GM12878 (cell line): ENCODE measurements at regions not wholly inside any gene's neighbourhood (a gene's known extent, or its start where the extent isn't known, plus 50 kb on each side); places are given as distances from the start of the nearest gene placed in this dataset.

Source experiments
- ATAC-seq: fragments of 200-7000 bp; cut with Tn5 transposase; 3 replicates; pipeline ENCODE4 v1.9.1; 2020; ENCODE audit warnings: mild to moderate bottlenecking, moderate library complexity
- BruUV-seq: library from RNA; stranded (reverse); fragments of 400-500 nt; replicated peaks from 2 replicates; lab custom pipeline; 2021; lab: Mats Ljungman, UMichigan
- CTCF ChIA-PET: fragments of 300-600 bp; sonication (Branson Sonifier 250); formaldehyde crosslinking; extraction: SDS; loops from one replicate; lab custom pipeline; 2021; ENCODE audit warnings: inconsistent platforms; lab: Yijun Ruan, JAX
- POLR2A ChIA-PET: fragments of 350-600 bp; formaldehyde crosslinking; extraction: SDS; loops from one replicate; lab custom pipeline; 2021; ENCODE audit warnings: inconsistent platforms; lab: Charles Lee
- RAD21 ChIA-PET: fragments of 300-600 bp; sonication (Branson Sonifier 250); formaldehyde crosslinking; loops from one replicate; lab custom pipeline; 2023; ENCODE audit warnings: antibody characterized with exemption; ENCODE audit not compliant: unreplicated experiment; lab: Charles Lee
- SMC1A ChIA-PET: fragments of 300-600 bp; sonication (Branson Sonifier 250); formaldehyde crosslinking; loops from one replicate; lab custom pipeline; 2023; ENCODE audit not compliant: unreplicated experiment, uncharacterized antibody; lab: Charles Lee
- DNase-seq: peaks from one replicate; pipeline ENCODE4 v3.0.0-alpha.2; 2011; ENCODE audit warnings: low read depth, low spot score
- FAIRE-seq: peaks from 3 replicates; lab custom pipeline; 2011; peaks lifted over from hg19 to GRCh38; lab: Jason Lieb, UNC
- H2AFZ ChIP-seq: 2 replicates; pipeline ENCODE4 v1.6.0; 2011; ENCODE audit warnings: low read depth, low read length, control low read depth; ENCODE audit not compliant: control insufficient read depth
- H3K27ac ChIP-seq: 2 replicates; pipeline ENCODE4 v1.5.1; 2011; ENCODE audit warnings: control low read depth; ENCODE audit not compliant: control insufficient read depth, insufficient read depth
- H3K27me3 ChIP-seq, 2 experiments: replicated peaks in 1 of 2; 2 replicates each; pipeline versions ENCODE4 v1.6.0 to v1.6.1; 2011; ENCODE audit warnings: low read length in 1 of 2; ENCODE audit not compliant: control insufficient read depth in 2 of 2, insufficient read depth in 2 of 2
- H3K36me3 ChIP-seq, 2 experiments: 2 replicates each; pipeline ENCODE4 v1.5.1; 2011; ENCODE audit warnings: low read length in 1 of 2; ENCODE audit not compliant: control insufficient read depth in 2 of 2, insufficient read depth in 2 of 2
- H3K4me1 ChIP-seq: 2 replicates; pipeline ENCODE4 v1.6.1; 2011; ENCODE audit warnings: mild to moderate bottlenecking, low read length, moderate library complexity, mixed read lengths; ENCODE audit not compliant: control insufficient read depth, insufficient read depth
- H3K4me2 ChIP-seq: 2 replicates; pipeline ENCODE4 v1.6.0; 2011; ENCODE audit warnings: control low read depth; ENCODE audit not compliant: control insufficient read depth, insufficient read depth
- H3K4me3 ChIP-seq: fragments of 200-600 bp; sonication (generic); 2 replicates; pipeline ENCODE4 v1.5.1; 2016
- H3K79me2 ChIP-seq: 2 replicates; pipeline ENCODE4 v1.6.0; 2011; ENCODE audit warnings: low read length; ENCODE audit not compliant: control insufficient read depth, insufficient read depth
- H3K9ac ChIP-seq: 2 replicates; pipeline ENCODE4 v1.8.0; 2011; ENCODE audit warnings: low read length, control low read depth, mixed read lengths; ENCODE audit not compliant: control insufficient read depth, insufficient read depth
- H3K9me3 ChIP-seq: replicated peaks from 3 replicates; pipeline ENCODE4 v1.5.1; 2011; ENCODE audit warnings: mild to moderate bottlenecking, low read length; ENCODE audit not compliant: control insufficient read depth, insufficient read depth
- H4K20me1 ChIP-seq: 2 replicates; pipeline ENCODE4 v1.6.0; 2011; ENCODE audit not compliant: control insufficient read depth, insufficient read depth
- BHLHE40 ChIP-seq, 2 experiments: fragments of 450-650 bp in 1 of 2; IDR thresholded peaks; 2 replicates each; pipeline ENCODE4 v1.6.1; 2011 to 2017; ENCODE audit warnings: low read depth in 2 of 2, borderline replicate concordance in 1 of 2, improper control_type of control experiment in 1 of 2, low read length in 1 of 2, mild to moderate bottlenecking in 1 of 2
- IRF4 ChIP-seq: IDR thresholded peaks from 2 replicates; pipeline ENCODE4 v1.6.1; 2011; ENCODE audit warnings: low read depth, low read length
- JUNB ChIP-seq: IDR thresholded peaks from 2 replicates; pipeline ENCODE4 v1.6.1; 2016; ENCODE audit warnings: antibody characterized with exemption, mild to moderate bottlenecking
- MAX ChIP-seq: IDR thresholded peaks from 2 replicates; pipeline ENCODE4 v1.6.1; 2012; ENCODE audit warnings: low read depth, low read length, improper control_type of control experiment
- PML ChIP-seq: IDR thresholded peaks from 2 replicates; pipeline ENCODE4 v1.6.1; 2012; ENCODE audit warnings: low read length, inconsistent platforms
- RELB ChIP-seq: fragments of 450-650 bp; IDR thresholded peaks from 2 replicates; pipeline ENCODE4 v1.6.1; 2017; ENCODE audit warnings: low read depth, mild to moderate bottlenecking, moderate library complexity
- SREBF2 ChIP-seq: IDR thresholded peaks from 2 replicates; pipeline ENCODE4 v1.6.1; 2012; ENCODE audit warnings: mild to moderate bottlenecking, low read length
- TARDBP ChIP-seq: IDR thresholded peaks from 2 replicates; pipeline ENCODE4 v1.6.1; 2016; ENCODE audit warnings: borderline replicate concordance
- WGBS: methylation state at CpG from one replicate; pipeline ENCODE4 v1.1.6; 2016; ENCODE audit warnings: low lambda C conversion rate; ENCODE audit not compliant: insufficient replicate concordance, insufficient coverage; ENCODE audit errors: missing lambda C conversion rate; 5-methylcytosine and 5-hydroxymethylcytosine counted together
- in situ Hi-C: fragments of 300-500 bp; cut with MboI; formaldehyde crosslinking; loops from 9 replicates; pipeline ENCODE4 v1.14.3; 2018; ENCODE audit warnings: mixed read lengths
- intact Hi-C: fragments of 100-400 bp; cut with micrococcal nuclease; formaldehyde crosslinking; loops from one replicate; pipeline ENCODE4 v1.14.2; 2022; ENCODE audit not compliant: unreplicated experiment
- TF ChIP-seq, protein P1 (sequence below): IDR thresholded peaks from 2 replicates; pipeline ENCODE4 v1.6.1; 2012; ENCODE audit warnings: low read depth, low read length, improper control_type of control experiment

DNA sequence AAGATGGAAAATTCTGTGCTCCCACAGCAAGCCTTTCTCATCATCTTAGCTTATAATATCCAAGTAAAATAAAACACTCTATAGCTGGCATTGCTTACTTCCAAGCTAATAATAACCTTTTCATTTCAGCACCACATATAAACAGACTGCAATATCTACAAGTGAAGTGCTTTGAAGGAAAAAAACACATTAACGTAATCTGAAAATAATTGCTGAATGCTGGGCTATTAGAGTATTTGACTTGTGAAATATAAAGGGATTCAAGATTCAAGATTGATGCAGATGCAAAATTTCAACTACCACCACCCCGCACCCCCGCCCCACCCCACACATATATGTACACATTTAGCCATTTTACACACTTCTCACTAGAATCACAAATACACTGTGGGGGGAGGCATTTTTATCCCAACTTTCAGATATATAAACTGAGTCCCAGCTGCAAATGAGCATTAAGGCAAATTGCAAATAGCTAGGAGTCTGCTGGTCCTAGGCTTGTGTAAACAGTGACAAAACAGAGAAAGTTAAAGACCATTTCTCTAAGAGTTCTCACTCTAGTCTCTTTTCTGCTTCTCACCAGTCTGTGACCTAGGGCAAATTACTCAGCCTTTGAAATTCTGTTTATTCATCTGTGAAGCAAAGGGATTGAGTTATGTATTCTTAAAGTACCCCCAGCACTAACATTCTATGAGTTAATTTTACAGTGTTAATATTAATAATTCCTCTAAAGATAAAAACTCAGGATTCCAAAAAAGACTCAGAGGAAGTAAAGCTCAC is 489.4 kb downstream of the PRELID2 start:
- intact Hi-C loops = loop anchor here (2.0 kb wide), 1 partner anchor 1143 kb away; no protein-coding TSS in a partner anchor
- CTCF ChIA-PET = interaction anchor here (1.8 kb wide), 1 partner anchor 1142 kb away, joined by 9 read pairs; no protein-coding TSS in a partner anchor
- Histone ChIP-seq H3K4me1 (no peaks in the 10 kb centered on the region), H3K79me2 (no peaks in the 10 kb centered on the region), H3K27ac (no peak overlapping the region), H3K36me3 (no peaks in the 10 kb centered on the region), H3K4me3 (no peak overlapping the region), H4K20me1 (no peaks in the 10 kb centered on the region), H3K4me2 (no peak overlapping the region), H3K9ac (no peak overlapping the region), H3K9me3 (no peaks in the 10 kb centered on the region), H2AFZ (no peak overlapping the region), H3K27me3 (no peaks in the 10 kb centered on the region)
- RAD21 ChIA-PET = no interaction called here
- POLR2A ChIA-PET = no interaction called here
- SMC1A ChIA-PET = interaction anchor here (0.6 to 1.4 kb wide), 2 partner anchors 38 to 84 kb away, joined by 3 to 4 read pairs; no protein-coding TSS in a partner anchor
- no peak for DNase-seq
- TF ChIP-seq JUNB (no peak), IRF4 (no peak)
- no peak for ATAC-seq
- no peak for FAIRE-seq
- in situ Hi-C loops = no loop called here
- 20% methylated on average over 1 of the region's 3 CpGs for WGBS
- no TSS peak for BruUV-seq

DNA sequence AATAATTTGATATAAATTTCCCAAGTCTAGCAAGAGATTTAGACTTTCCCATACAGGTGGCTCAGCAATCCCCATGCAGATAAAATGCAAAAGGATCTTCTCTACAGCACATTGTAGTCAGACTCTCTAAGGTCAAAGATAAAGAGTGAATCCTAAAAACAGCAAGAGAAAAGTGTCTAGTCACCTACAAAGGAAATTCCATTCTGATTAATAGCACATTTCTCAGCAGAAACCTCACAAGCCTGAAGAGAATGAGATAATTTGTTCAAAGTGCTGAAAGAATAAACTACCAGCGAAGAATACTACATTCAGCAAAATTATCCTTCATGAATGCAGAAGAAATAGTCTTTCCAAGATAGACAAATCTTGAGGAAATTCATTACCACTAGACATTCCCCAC is 493.3 kb downstream of the PRELID2 start:
- ChIA-PET SMC1A (no interaction called here), POLR2A (no interaction called here), CTCF (no interaction called here), RAD21 (no interaction called here)
- H2AFZ ChIP-seq = no peak overlapping the region
- H3K27me3 ChIP-seq = no peaks in the 10 kb centered on the region
- WGBS = 0% methylated on average over 1 of the region's 1 CpG
- intact Hi-C loops = no loop called here
- no peaks in the 10 kb centered on the region for H3K9me3 ChIP-seq
- H4K20me1 ChIP-seq = no peaks in the 10 kb centered on the region
- in situ Hi-C loops = no loop called here
- ATAC-seq = no peak
- H3K79me2 ChIP-seq = no peaks in the 10 kb centered on the region
- no peak overlapping the region for H3K9ac ChIP-seq
- TF ChIP-seq TARDBP = no peak
- no peak for TF ChIP-seq RELB
- no peak for TF ChIP-seq SREBF2
- TF ChIP-seq BHLHE40 (IDR thresholded peaks at IDR 0.05; ENCODE audit: borderline replicate concordance in 1 of 2, low read depth in 2 of 2, low read length in 1 of 2) = no peak
- TF ChIP-seq, protein P1, sequence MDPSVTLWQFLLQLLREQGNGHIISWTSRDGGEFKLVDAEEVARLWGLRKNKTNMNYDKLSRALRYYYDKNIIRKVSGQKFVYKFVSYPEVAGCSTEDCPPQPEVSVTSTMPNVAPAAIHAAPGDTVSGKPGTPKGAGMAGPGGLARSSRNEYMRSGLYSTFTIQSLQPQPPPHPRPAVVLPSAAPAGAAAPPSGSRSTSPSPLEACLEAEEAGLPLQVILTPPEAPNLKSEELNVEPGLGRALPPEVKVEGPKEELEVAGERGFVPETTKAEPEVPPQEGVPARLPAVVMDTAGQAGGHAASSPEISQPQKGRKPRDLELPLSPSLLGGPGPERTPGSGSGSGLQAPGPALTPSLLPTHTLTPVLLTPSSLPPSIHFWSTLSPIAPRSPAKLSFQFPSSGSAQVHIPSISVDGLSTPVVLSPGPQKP = no peak
- TF ChIP-seq PML = no peak
- no peak for TF ChIP-seq MAX
- no peak for FAIRE-seq
- no peak overlapping the region for H3K4me2 ChIP-seq
- no peaks in the 10 kb centered on the region for H3K4me1 ChIP-seq
- no peak for DNase-seq
- no TSS peak for BruUV-seq
- no peak overlapping the region for H3K27ac ChIP-seq
- no peaks in the 10 kb centered on the region for H3K36me3 ChIP-seq
- H3K4me3 ChIP-seq = no peak overlapping the region
